ENCODE measurements at regions not wholly inside any gene's neighbourhood (a gene's known extent, or its start where the extent isn't known, plus 50 kb on each side); places are given as distances from the start of the nearest gene placed in this dataset.

GRCh38 chr13:53520132-53520531 is 491.5 kb downstream of the OLFM4 start:
- intact Hi-C loops (cut with DNase I; ENCODE audit: low total_unique reads): no loop called here
- no peak overlapping the region for H3K27ac ChIP-seq
- no peaks in the 10 kb centered on the region for H3K27me3 ChIP-seq
- no peaks in the 10 kb centered on the region for H3K9me3 ChIP-seq
- no peak for DNase-seq
- no peak overlapping the region for H3K4me3 ChIP-seq
- H3K4me1 ChIP-seq: no peaks in the 10 kb centered on the region
- TF ChIP-seq CTCF (IDR thresholded peaks at IDR 0.05): no peak
- H3K36me3 ChIP-seq: no peaks in the 10 kb centered on the region

GRCh38 chr13:53522034-53522433 is 493.4 kb downstream of the OLFM4 start:
- intact Hi-C loops (cut with DNase I; ENCODE audit: low total_unique reads): no loop called here
- Histone ChIP-seq H3K4me1 (no peaks in the 10 kb centered on the region), H3K36me3 (no peaks in the 10 kb centered on the region), H3K27me3 (no peaks in the 10 kb centered on the region), H3K4me3 (no peak overlapping the region), H3K9me3 (no peaks in the 10 kb centered on the region), H3K27ac (no peak overlapping the region)
- no peak for DNase-seq
- no peak for TF ChIP-seq CTCF (IDR thresholded peaks at IDR 0.05)

- Histone ChIP-seq H3K9me3 (peaks cover 0 to 4% (median 0%) of the 10 kb centered on the region in 3 donors), H3K36me3 (no peaks in the 10 kb centered on the region), H3K4me3 (no peak overlapping the region), H3K4me1 (no peaks in the 10 kb centered on the region), H3K27ac (no peak overlapping the region), H3K27me3 (no peaks in the 10 kb centered on the region)
- no peak for TF ChIP-seq CTCF (IDR thresholded peaks at IDR 0.05)
- intact Hi-C loops (cut with DNase I; ENCODE audit: low total_unique reads): no loop called here
- no peak for DNase-seq
Observed at GRCh38 chr13:53537586-53537985, 509.0 kb downstream of the OLFM4 start.

DNA sequence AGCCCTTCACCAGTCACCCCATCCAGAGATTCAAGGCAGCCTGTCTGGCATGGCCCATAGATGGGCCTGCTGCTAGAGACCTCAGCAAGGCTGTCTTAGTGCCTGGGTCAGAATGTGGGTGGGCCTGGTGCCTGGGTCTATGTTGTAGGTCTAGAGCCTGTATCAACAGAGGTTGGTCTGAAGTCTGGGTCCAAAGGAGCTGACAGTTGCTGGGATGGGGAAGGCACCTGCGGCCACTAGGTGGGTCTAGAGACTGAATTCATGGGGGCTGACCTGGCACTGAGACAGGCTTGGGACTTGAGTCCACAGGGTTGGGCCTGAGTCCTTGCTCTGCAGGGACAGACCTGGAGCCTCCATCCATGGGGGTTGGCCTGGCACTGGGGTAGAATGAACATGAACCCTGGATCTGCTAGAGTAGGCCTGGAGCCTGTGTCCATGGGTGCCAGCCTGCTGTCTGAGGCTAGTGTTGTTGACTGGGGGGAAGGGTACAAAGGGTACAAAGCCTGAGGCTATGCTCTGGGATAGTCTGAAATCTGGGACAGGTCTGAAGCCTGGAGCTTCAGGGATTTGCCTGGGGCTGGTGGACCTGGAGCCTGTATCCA is 516.8 kb downstream of the OLFM4 start:
- H3K36me3 ChIP-seq: no peaks in the 10 kb centered on the region
- intact Hi-C loops (cut with DNase I; ENCODE audit: low total_unique reads): no loop called here
- no peaks in the 10 kb centered on the region for H3K27me3 ChIP-seq
- H3K4me3 ChIP-seq: no peak overlapping the region
- H3K4me1 ChIP-seq: no peaks in the 10 kb centered on the region
- TF ChIP-seq CTCF (IDR thresholded peaks at IDR 0.05): no peak
- no peak overlapping the region for H3K27ac ChIP-seq
- H3K9me3 ChIP-seq: no peaks in the 10 kb centered on the region
- no peak for DNase-seq

DNA sequence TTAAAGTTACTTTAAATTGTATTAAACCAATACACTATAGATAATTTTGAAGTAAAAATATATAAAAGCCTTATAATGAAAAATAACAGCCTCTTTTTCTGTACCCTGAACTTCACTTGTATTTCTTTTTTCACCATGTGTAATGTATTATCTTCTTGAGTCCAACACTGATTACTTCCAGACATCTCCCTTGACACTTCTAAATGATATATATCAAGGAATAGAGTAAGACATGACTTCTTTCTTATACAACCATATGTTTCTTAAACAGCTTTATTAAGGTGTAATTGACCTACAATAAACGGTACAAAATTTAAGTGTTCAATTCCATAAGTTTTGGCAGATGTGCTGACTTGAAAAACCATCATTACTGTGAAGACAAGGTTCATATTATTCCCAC is 531.9 kb downstream of the OLFM4 start:
- DNase-seq: no peak
- Histone ChIP-seq H3K4me1 (no peaks in the 10 kb centered on the region), H3K27ac (no peak overlapping the region), H3K4me3 (no peak overlapping the region), H3K27me3 (no peaks in the 10 kb centered on the region), H3K36me3 (no peaks in the 10 kb centered on the region), H3K9me3 (no peaks in the 10 kb centered on the region)
- intact Hi-C loops (cut with DNase I; ENCODE audit: low total_unique reads): no loop called here
- TF ChIP-seq CTCF (IDR thresholded peaks at IDR 0.05): no peak

GRCh38 chr13:53562419-53562818 is 533.8 kb downstream of the OLFM4 start:
- H3K9me3 ChIP-seq: no peaks in the 10 kb centered on the region
- intact Hi-C loops (cut with DNase I; ENCODE audit: low total_unique reads): no loop called here
- no peak for DNase-seq

More at GRCh38 chr13:53562419-53562818, 533.8 kb downstream of the OLFM4 start:
- Histone ChIP-seq H3K27ac (no peak overlapping the region), H3K27me3 (no peaks in the 10 kb centered on the region), H3K4me1 (no peaks in the 10 kb centered on the region), H3K36me3 (no peaks in the 10 kb centered on the region), H3K4me3 (no peak overlapping the region)
- no peak for TF ChIP-seq CTCF (IDR thresholded peaks at IDR 0.05)

Data from tibial artery (tissue), 4 donors.